Tibial nerve (tissue), 4 donors: ENCODE measurements at regions not wholly inside any gene's neighbourhood (a gene's known extent, or its start where the extent isn't known, plus 50 kb on each side); places are given as distances from the start of the nearest gene placed in this dataset.

Experiments
- DNase-seq, 2 donors: peaks; one replicate each; pipeline ENCODE4 v3.0.0-alpha.2; 2019; ENCODE audit warnings: low spot score in 2 of 2
- H3K27ac ChIP-seq, 4 donors: fragments of 200-600 bp; sonication (generic) in 3 of 4; one replicate each; pipeline ENCODE4 v1.5.1; 2017 to 2019; ENCODE audit warnings: mild to moderate bottlenecking in 1 of 4
- H3K27me3 ChIP-seq, 2 donors: fragments of 200-600 bp; sonication (generic) in 1 of 2; one replicate each; pipeline versions ENCODE4 v1.5.1 to v1.6.0; 2017 to 2019
- H3K36me3 ChIP-seq, 3 donors: fragments of 200-600 bp; sonication (generic); one replicate each; pipeline ENCODE4 v1.5.1; 2018 to 2019
- H3K4me1 ChIP-seq, 4 donors: fragments of 200-600 bp; sonication (generic) in 3 of 4; one replicate each; pipeline ENCODE4 v1.5.1; 2017 to 2019
- H3K4me3 ChIP-seq, 4 donors: fragments of 200-600 bp; sonication (generic) in 3 of 4; one replicate each; pipeline ENCODE4 v1.5.1; 2017 to 2019; ENCODE audit warnings: mild to moderate bottlenecking in 1 of 4, moderate library complexity in 1 of 4
- H3K9me3 ChIP-seq, 4 donors: fragments of 200-600 bp; sonication (generic) in 3 of 4; one replicate each; pipeline ENCODE4 v1.5.1; 2017 to 2019
- EP300 ChIP-seq, 2 donors: sonication (generic); formaldehyde crosslinking; IDR thresholded peaks; one replicate each; pipeline ENCODE4 v1.6.1; 2017; ENCODE audit warnings: antibody characterized with exemption in 2 of 2, mild to moderate bottlenecking in 1 of 2
- POLR2A ChIP-seq, 2 donors: fragments of 450-650 bp; IDR thresholded peaks; one replicate each; pipeline ENCODE4 v1.6.1; 2017; ENCODE audit warnings: antibody characterized with exemption in 2 of 2, mild to moderate bottlenecking in 2 of 2, moderate library complexity in 2 of 2
- WGBS, 2 donors: methylation state at CpG; one replicate each; pipeline ENCODE4 v1.1.5; 2018; 5-methylcytosine and 5-hydroxymethylcytosine counted together
- TF ChIP-seq, protein P1 (sequence below), 5 experiments: fragments of 200-600 bp in 3 of 5; fragments of 450-650 bp in 2 of 5; sonication (generic) in 3 of 5; IDR thresholded peaks; one replicate each; pipeline ENCODE4 v1.5.1; 2016 to 2019; ENCODE audit warnings: antibody characterized with exemption in 5 of 5, mild to moderate bottlenecking in 3 of 5, moderate library complexity in 2 of 5

DNA sequence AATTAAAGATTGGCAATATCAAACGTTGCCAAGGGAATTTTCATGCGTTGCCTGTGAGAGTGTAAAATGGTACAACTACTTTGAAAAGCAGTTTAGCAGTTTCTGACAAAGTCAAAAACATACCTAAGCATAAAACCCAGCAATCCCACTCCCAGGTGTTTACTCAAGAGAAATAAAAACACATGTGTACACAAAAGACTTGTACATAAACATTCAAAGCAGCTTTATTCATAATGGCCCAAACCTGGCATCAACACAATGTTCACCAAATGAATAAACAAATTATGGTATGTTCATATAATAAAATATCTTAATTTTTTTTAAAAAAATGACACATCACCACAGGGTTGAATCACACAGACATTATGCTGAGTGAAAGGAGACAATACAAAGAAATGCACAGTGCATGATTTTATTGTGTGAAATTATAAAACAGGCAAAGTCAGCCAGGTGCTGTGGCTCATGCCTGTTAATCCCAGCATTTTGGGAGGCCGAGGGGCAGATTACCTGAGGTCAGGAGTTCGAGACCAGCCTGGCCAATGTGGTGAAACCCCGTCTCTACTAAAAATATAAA, 240.4 kb upstream of the MARCKS start:
- WGBS, 2 donors: 80 to 81% methylated on average over 5 of the region's 5 CpGs
- H3K27me3 ChIP-seq: no peaks in the 10 kb centered on the region
- DNase-seq: no peak
- H3K4me3 ChIP-seq: no peak overlapping the region
- peaks cover 0 to 15% (median 2%) of the 10 kb centered on the region in 4 donors for H3K4me1 ChIP-seq
- no peak for TF ChIP-seq EP300 (IDR thresholded peaks at IDR 0.05)
- TF ChIP-seq, protein P1, sequence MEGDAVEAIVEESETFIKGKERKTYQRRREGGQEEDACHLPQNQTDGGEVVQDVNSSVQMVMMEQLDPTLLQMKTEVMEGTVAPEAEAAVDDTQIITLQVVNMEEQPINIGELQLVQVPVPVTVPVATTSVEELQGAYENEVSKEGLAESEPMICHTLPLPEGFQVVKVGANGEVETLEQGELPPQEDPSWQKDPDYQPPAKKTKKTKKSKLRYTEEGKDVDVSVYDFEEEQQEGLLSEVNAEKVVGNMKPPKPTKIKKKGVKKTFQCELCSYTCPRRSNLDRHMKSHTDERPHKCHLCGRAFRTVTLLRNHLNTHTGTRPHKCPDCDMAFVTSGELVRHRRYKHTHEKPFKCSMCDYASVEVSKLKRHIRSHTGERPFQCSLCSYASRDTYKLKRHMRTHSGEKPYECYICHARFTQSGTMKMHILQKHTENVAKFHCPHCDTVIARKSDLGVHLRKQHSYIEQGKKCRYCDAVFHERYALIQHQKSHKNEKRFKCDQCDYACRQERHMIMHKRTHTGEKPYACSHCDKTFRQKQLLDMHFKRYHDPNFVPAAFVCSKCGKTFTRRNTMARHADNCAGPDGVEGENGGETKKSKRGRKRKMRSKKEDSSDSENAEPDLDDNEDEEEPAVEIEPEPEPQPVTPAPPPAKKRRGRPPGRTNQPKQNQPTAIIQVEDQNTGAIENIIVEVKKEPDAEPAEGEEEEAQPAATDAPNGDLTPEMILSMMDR (IDR thresholded peaks at IDR 0.05): no peak
- TF ChIP-seq POLR2A (IDR thresholded peaks at IDR 0.05): no peak
- H3K36me3 ChIP-seq: no peaks in the 10 kb centered on the region
- H3K27ac ChIP-seq: no peak overlapping the region
- H3K9me3 ChIP-seq: no peaks in the 10 kb centered on the region

DNA sequence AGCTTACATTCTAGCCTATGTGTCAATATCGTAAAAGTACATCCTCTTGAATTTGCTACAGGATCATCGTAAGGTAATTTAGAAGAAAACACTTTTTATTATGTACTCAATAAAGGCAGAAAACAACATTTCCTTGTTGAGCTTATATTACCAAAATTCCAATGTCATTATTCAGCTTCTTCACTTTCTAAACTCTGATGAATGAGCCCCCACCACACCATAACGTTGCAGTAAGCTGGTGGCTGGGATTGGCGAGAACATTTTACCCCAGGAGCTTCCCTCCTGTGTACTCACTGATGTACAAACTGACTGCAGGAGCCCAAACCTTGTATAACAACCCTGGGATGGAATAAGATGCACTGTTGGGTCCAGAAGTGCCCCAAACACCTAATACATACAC, 238.1 kb upstream of the MARCKS start:
- no peak for DNase-seq
- 73 to 79% methylated on average over 4 of the region's 4 CpGs for WGBS, 2 donors
- no peak overlapping the region for H3K27ac ChIP-seq
- TF ChIP-seq, protein P1 (IDR thresholded peaks at IDR 0.05): no peak
- TF ChIP-seq EP300 (IDR thresholded peaks at IDR 0.05): no peak
- TF ChIP-seq POLR2A (IDR thresholded peaks at IDR 0.05): no peak
- no peaks in the 10 kb centered on the region for H3K27me3 ChIP-seq
- H3K4me1 ChIP-seq: peaks cover 0 to 15% (median 2%) of the 10 kb centered on the region in 4 donors
- no peak overlapping the region for H3K4me3 ChIP-seq
- no peaks in the 10 kb centered on the region for H3K9me3 ChIP-seq
- H3K36me3 ChIP-seq: no peaks in the 10 kb centered on the region

DNA sequence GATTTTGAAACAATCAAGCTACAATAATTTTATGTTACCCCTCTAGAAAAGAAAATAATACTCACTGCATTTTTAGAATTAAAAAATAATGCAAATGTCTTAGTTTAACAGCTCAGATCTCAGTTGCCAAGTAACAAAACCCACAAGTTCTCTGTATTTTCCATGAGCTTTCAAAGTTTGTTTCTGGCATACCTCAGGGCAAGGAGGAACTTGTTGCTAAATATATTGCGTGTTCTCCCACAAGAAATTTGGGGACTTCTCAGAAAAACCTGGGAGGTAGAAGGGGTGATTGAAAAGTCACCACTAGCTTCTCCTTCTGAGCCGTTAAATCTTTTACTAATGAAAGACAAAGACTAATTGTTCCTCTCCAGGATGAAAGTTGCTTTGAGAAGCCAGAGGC, 236.8 kb upstream of the MARCKS start:
- TF ChIP-seq, protein P1 (IDR thresholded peaks at IDR 0.05): no peak
- no peak for TF ChIP-seq EP300 (IDR thresholded peaks at IDR 0.05)
- Histone ChIP-seq H3K4me3 (no peak overlapping the region), H3K27ac (peak overlapping the region in 2 of 4 donors; percentile 15 to 37), H3K4me1 (peaks cover 0 to 15% (median 2%) of the 10 kb centered on the region in 4 donors), H3K9me3 (no peaks in the 10 kb centered on the region), H3K27me3 (no peaks in the 10 kb centered on the region), H3K36me3 (no peaks in the 10 kb centered on the region)
- no peak for DNase-seq
- 21 to 29% methylated on average over 2 of the region's 2 CpGs for WGBS, 2 donors

DNA sequence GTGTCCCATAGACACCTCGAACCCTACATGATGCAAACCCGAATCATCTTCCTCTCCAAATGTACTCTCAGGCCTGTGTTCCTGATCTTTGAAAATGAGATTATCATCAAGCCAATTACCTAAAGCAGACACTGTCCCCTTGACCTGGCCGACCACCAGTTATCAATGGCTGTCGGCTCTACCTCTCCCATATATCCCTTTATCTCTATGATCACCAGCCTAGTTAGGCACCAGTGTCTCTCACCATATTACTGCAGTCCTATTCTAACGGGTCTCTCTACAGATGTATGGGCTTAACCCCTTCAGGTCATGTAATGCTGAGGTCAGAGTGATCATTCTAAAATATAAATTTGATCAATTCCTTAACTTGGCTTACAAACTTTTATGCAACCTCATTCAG, 234.9 kb upstream of the MARCKS start:
- Histone ChIP-seq H3K9me3 (no peaks in the 10 kb centered on the region), H3K27me3 (no peaks in the 10 kb centered on the region), H3K36me3 (no peaks in the 10 kb centered on the region), H3K4me3 (no peak overlapping the region), H3K27ac (no peak overlapping the region), H3K4me1 (peaks cover 0 to 15% (median 2%) of the 10 kb centered on the region in 4 donors)
- no peak for DNase-seq
- WGBS, 2 donors: 70 to 75% methylated on average over 5 of the region's 5 CpGs
- TF ChIP-seq, protein P1 (IDR thresholded peaks at IDR 0.05): no peak

DNA sequence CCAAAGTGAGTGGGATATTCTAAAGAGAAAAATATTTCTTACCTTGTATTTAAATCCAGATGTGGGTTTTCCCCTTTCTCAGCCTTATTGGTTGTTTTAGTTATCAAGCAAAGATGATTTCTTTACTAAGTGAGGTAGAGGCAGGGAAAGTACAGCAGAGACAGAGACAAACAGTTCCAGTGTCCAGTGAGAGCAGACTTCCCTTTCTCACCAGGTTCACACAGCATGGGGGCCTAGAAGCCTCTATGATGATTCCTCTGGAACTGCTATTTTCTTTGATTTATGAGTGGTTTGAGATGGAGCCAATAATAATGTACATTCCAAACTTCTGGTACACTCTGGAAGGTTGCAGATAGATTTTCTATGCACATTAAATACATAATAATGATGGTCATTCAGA, 234.0 kb upstream of the MARCKS start:
- H3K9me3 ChIP-seq: no peaks in the 10 kb centered on the region
- DNase-seq: no peak
- H3K27ac ChIP-seq: no peak overlapping the region
- no peak overlapping the region for H3K4me3 ChIP-seq
- no peaks in the 10 kb centered on the region for H3K27me3 ChIP-seq
- TF ChIP-seq, protein P1 (IDR thresholded peaks at IDR 0.05): no peak
- TF ChIP-seq POLR2A (IDR thresholded peaks at IDR 0.05) (no peak), EP300 (IDR thresholded peaks at IDR 0.05) (no peak)
- H3K36me3 ChIP-seq: no peaks in the 10 kb centered on the region
- peaks cover 0 to 15% (median 2%) of the 10 kb centered on the region in 4 donors for H3K4me1 ChIP-seq
